Fibroblast of the aortic adventitia (primary cell): ENCODE measurements at regions not wholly inside any gene's neighbourhood (a gene's known extent, or its start where the extent isn't known, plus 50 kb on each side); places are given as distances from the start of the nearest gene placed in this dataset.

Experiments
- DNase-seq: peaks from one replicate; pipeline ENCODE4 v3.0.0-alpha.2; 2010; ENCODE audit warnings: low read depth
- H3K4me3 ChIP-seq: 2 replicates; pipeline ENCODE4 v1.5.1; 2011; ENCODE audit warnings: low read depth, mild to moderate bottlenecking, control low read depth, low read length, moderate library complexity
- CTCF ChIP-seq: IDR thresholded peaks from 2 replicates; pipeline ENCODE4 v1.5.1; 2011; ENCODE audit warnings: mild to moderate bottlenecking, low read length, control low read depth, inconsistent platforms; ENCODE audit not compliant: insufficient read depth

DNA sequence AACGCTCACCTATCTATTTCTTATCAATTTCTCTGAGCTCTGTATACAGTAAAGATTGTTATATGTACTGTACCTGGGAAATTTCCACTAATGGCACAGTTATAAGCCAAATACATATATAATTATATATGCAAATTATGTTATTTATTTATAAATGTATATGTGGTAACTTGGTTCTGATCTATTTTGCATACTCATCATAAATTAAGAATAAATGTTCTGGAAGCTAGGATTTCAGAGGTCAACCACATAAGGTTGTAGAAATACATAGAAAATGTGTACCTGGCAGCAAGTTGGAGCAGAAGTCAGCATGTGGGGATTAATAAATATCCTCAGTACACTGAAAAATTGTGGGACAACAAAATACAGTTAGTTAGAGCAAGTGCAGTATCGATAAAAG, 353.7 kb upstream of the ZNF521 start:
- no peak for TF ChIP-seq CTCF

DNA sequence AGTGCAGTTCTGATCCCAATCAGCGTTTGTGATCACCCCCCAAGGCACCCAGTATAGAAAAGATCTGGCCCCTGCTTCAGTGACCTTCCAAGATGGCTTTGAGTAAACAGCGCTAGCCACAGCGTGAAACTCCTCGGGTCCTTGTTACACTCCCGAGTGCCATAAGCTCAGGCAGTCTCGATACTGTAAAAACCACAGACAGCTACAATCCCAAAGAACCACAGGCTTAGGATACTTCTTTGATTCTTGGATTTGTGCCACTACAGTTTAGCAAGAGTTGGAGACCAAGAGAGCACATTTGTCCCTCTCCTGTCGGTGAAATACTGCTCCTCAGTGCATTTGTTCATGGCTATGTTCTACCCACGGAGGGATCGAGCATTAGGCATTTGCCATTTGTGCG, 352.5 kb upstream of the ZNF521 start:
- DNase-seq = no peak
- no peak overlapping the region for H3K4me3 ChIP-seq
- TF ChIP-seq CTCF = no peak

More for the DNA sequence above, 353.7 kb upstream of the ZNF521 start:
- DNase-seq = no peak
- H3K4me3 ChIP-seq = no peak overlapping the region

DNA sequence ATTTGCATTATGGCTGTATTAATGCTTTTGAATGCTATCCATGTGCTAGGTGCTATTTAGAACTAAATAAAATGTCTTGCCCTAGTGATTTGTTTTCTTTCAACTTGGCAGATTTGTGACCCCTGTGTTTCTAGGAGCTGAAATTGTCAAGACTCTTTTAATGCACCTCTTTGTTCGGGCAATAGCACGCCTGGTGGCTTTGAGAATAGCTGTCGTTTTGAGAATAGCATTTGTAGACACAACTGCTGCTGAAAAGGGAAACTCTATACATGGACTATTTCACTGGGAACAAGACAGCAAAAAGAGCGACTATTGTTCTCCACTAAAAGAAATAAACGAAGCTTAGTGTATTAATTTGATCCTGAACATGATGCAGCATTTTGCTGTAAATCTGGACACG, 352.1 kb upstream of the ZNF521 start:
- no peak overlapping the region for H3K4me3 ChIP-seq
- TF ChIP-seq CTCF = no peak
- no peak for DNase-seq

DNA sequence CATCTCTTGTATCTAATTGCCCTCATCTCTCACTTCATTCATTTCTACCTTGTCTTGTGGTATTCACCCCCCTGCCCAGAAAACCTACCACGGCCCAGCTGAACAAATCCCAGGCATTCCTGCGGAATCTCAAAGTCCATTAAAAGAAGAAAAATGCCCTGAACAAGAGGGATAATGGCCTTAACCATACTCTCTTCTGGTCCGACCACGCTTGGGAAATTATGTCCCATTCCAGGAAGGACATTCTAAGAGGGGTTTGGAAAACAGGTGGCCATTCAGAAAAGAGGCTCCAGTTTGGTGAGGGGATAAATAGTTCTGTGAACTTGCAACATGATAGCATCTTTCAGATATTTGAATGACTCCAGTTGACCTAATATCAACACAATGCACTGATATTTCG, 349.9 kb upstream of the ZNF521 start:
- no peak for DNase-seq
- TF ChIP-seq CTCF = no peak
- H3K4me3 ChIP-seq = no peak overlapping the region

DNA sequence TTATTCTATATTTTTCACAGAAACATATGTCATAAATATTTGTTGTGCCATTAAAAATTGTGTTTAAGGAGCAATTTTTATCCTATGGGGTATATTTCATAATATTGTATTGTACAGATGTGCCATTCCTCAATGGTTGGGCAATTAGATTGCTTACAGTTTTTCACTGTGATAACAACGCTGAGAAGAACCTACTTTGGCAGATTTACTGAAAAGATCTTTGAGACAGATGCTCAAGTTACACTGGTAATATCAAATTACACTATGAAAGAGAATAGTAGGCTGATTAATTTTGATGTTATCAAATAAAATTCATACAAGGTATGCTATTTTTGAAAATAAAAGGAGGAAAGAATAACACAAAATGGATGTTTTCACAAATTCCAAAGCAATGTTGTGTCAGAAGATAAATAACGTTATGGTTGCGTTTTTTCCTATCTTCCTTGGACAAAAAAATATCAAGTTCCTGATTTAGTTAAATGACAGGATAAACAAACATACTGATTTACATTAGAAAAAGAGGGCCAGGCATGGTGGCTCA, 335.1 kb upstream of the ZNF521 start:
- no peak for DNase-seq
- no peak for TF ChIP-seq CTCF
- H3K4me3 ChIP-seq = no peak overlapping the region

GRCh38 chr18:25685088-25685487, 333.1 kb upstream of the ZNF521 start:
- no peak overlapping the region for H3K4me3 ChIP-seq
- no peak for DNase-seq
- no peak for TF ChIP-seq CTCF

DNA sequence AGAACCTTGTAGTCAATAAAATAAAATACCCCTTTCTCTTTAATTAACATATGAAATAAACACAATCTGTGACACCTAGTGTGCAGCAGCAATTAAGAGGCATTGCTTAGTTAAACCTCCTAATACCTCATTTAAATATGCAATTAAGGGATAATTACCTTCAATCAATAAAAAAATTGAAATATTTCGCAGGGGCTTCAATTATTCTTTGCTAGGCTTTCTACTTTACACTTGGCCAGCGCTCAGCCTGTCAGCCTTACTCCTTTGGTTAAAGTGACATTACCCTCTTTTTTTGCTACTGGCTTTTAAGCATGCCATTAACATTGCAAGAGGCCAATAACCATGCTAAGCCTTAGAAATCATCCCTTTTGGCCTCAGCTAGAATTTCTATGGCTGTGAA, 327.5 kb upstream of the ZNF521 start:
- no peak for DNase-seq
- no peak for TF ChIP-seq CTCF
- H3K4me3 ChIP-seq = no peak overlapping the region
